K562 (cell line): ENCODE measurements at regions not wholly inside any gene's neighbourhood (a gene's known extent, or its start where the extent isn't known, plus 50 kb on each side); places are given as distances from the start of the nearest gene placed in this dataset.

ENCODE experiments used
- AFF1 ChIP-seq, 2 experiments: fragments of 450-650 bp; IDR thresholded peaks; 2 replicates each; pipeline ENCODE4 v1.6.1; 2018; ENCODE audit warnings: mild to moderate bottlenecking in 2 of 2, low read depth in 1 of 2; ENCODE audit not compliant: partially characterized antibody in 2 of 2
- ATF1 ChIP-seq, 2 experiments: fragments of 450-650 bp in 1 of 2; IDR thresholded peaks; 2 replicates each; pipeline ENCODE4 v1.6.1; 2016; ENCODE audit warnings: missing compliant biosample characterization in 1 of 2, missing genetic modification characterization in 1 of 2
- HDAC2 ChIP-seq: fragments of 450-650 bp; IDR thresholded peaks from 2 replicates; pipeline ENCODE4 v1.6.1; 2016; ENCODE audit warnings: mild to moderate bottlenecking
- HMBOX1 ChIP-seq: sonication (generic); IDR thresholded peaks from 2 replicates; pipeline ENCODE4 v1.6.1; 2016
- HOXB6 ChIP-seq: fragments of 250-450 bp; sonication (Bioruptor Pico); IDR thresholded peaks from 2 replicates; pipeline ENCODE4 v1.5.1; 2022; ENCODE audit warnings: mild to moderate bottlenecking, borderline replicate concordance
- MAFG ChIP-seq: fragments of 450-650 bp; conservative IDR thresholded peaks from 2 replicates; pipeline ENCODE4 v1.6.1; 2016; ENCODE audit warnings: missing genetic modification characterization, missing compliant biosample characterization
- MTA3 ChIP-seq: fragments of 450-650 bp; formaldehyde crosslinking; IDR thresholded peaks from 2 replicates; pipeline ENCODE4 v1.6.1; 2017; ENCODE audit warnings: mild to moderate bottlenecking, borderline replicate concordance
- POLR3G ChIP-seq: IDR thresholded peaks from 2 replicates; pipeline ENCODE4 v1.6.1; 2011; ENCODE audit not compliant: insufficient read length, insufficient replicate concordance; ENCODE audit errors: extremely low read depth
- ZNF696 ChIP-seq: fragments of 250-450 bp; sonication (Bioruptor Pico); conservative IDR thresholded peaks from 2 replicates; pipeline ENCODE4 v1.4.0; 2020; ENCODE audit warnings: mild to moderate bottlenecking, moderate library complexity
- TF ChIP-seq, protein P1 (sequence below): fragments of 450-650 bp; IDR thresholded peaks from 2 replicates; pipeline ENCODE4 v1.7.1; 2018; ENCODE audit warnings: mild to moderate bottlenecking, low read depth; ENCODE audit not compliant: partially characterized antibody
- TF ChIP-seq, protein P2 (sequence below): fragments of 450-650 bp; IDR thresholded peaks from 2 replicates; pipeline ENCODE4 v1.6.1; 2016; ENCODE audit warnings: low read depth

DNA sequence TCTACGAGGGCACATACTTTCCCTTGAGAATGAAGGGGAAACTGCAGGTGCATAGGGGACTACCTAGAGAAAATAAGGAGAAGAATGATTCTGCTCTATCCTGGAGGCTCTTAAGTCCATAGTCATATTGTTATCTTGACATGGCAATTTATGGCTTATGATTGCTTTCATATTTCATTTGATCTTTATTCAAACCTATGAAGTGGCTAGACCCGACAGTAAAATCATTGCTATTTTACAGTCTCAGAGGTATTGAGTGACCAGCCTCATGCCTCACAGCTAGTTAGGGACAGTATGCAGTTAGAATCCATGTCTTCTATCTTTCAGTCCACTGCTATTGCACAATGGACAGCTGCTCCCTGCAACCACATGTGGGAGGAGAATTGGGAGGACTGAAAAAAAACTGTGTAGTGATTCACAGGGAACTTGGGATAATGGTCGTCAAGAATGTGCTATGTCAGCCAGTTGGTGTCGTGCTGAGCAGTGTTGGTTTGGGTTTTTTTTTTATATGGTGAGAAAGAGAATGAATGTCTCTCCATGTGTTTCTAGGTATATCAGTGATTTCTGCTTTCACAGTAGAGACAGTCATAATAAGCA is 63.2 kb upstream of the SPPL2A start (continued):
- TF ChIP-seq, protein P1, sequence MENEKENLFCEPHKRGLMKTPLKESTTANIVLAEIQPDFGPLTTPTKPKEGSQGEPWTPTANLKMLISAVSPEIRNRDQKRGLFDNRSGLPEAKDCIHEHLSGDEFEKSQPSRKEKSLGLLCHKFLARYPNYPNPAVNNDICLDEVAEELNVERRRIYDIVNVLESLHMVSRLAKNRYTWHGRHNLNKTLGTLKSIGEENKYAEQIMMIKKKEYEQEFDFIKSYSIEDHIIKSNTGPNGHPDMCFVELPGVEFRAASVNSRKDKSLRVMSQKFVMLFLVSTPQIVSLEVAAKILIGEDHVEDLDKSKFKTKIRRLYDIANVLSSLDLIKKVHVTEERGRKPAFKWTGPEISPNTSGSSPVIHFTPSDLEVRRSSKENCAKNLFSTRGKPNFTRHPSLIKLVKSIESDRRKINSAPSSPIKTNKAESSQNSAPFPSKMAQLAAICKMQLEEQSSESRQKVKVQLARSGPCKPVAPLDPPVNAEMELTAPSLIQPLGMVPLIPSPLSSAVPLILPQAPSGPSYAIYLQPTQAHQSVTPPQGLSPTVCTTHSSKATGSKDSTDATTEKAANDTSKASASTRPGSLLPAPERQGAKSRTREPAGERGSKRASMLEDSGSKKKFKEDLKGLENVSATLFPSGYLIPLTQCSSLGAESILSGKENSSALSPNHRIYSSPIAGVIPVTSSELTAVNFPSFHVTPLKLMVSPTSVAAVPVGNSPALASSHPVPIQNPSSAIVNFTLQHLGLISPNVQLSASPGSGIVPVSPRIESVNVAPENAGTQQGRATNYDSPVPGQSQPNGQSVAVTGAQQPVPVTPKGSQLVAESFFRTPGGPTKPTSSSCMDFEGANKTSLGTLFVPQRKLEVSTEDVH, result no peak
- TF ChIP-seq MAFG (tag) (peak; percentile 83), HOXB6 (CRISPR knock-in tag) (no peak), HMBOX1 (peak; percentile 71), HDAC2 (0 out of 2 replicates have a peak, but pooled peaks have one; percentile 30), MTA3 (no peak), ATF1 (CRISPR knock-in tag; IDR thresholded peaks at IDR 0.05) (no peak), ATF1 (tag; IDR thresholded peaks at IDR 0.05) (peak; percentile 28; the same call in 1 of the 2 replicates), POLR3G (no peak), ZNF696 (no peak), AFF1 (IDR thresholded peaks at IDR 0.05; ENCODE audit: low read depth in 1 of 2, partially characterized antibody in 2 of 2) (no peak)
- TF ChIP-seq, protein P2, sequence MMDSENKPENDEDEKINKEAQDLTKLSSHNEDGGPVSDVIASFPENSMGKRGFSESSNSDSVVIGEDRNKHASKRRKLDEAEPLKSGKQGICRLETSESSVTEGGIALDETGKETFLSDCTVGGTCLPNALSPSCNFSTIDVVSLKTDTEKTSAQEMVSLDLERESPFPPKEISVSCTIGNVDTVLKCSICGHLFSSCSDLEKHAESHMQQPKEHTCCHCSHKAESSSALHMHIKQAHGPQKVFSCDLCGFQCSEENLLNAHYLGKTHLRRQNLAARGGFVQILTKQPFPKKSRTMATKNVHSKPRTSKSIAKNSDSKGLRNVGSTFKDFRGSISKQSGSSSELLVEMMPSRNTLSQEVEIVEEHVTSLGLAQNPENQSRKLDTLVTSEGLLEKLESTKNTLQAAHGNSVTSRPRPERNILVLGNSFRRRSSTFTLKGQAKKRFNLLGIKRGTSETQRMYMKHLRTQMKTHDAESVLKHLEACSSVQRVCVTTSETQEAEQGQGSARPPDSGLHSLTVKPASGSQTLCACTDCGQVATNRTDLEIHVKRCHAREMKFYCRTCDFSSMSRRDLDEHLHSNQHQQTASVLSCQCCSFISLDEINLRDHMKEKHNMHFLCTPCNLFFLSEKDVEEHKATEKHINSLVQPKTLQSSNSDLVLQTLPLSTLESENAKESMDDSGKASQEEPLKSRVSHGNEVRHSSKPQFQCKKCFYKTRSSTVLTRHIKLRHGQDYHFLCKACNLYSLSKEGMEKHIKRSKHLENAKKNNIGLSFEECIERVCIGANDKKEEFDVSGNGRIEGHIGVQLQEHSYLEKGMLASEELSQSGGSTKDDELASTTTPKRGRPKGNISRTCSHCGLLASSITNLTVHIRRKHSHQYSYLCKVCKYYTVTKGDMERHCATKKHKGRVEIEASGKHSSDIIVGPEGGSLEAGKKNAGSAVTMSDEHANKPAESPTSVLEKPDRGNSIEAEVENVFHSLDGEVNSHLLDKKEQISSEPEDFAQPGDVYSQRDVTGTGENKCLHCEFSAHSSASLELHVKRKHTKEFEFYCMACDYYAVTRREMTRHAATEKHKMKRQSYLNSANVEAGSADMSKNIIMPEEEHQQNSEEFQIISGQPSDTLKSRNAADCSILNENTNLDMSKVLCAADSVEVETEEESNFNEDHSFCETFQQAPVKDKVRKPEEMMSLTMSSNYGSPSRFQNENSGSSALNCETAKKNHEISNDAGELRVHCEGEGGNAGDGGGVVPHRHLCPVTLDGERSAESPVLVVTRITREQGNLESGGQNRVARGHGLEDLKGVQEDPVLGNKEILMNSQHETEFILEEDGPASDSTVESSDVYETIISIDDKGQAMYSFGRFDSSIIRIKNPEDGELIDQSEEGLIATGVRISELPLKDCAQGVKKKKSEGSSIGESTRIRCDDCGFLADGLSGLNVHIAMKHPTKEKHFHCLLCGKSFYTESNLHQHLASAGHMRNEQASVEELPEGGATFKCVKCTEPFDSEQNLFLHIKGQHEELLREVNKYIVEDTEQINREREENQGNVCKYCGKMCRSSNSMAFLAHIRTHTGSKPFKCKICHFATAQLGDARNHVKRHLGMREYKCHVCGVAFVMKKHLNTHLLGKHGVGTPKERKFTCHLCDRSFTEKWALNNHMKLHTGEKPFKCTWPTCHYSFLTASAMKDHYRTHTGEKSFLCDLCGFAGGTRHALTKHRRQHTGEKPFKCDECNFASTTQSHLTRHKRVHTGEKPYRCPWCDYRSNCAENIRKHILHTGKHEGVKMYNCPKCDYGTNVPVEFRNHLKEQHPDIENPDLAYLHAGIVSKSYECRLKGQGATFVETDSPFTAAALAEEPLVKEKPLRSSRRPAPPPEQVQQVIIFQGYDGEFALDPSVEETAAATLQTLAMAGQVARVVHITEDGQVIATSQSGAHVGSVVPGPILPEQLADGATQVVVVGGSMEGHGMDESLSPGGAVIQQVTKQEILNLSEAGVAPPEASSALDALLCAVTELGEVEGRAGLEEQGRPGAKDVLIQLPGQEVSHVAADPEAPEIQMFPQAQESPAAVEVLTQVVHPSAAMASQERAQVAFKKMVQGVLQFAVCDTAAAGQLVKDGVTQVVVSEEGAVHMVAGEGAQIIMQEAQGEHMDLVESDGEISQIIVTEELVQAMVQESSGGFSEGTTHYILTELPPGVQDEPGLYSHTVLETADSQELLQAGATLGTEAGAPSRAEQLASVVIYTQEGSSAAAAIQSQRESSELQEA, result no peak
